ENCODE measurements at regions not wholly inside any gene's neighbourhood (a gene's known extent, or its start where the extent isn't known, plus 50 kb on each side); places are given as distances from the start of the nearest gene placed in this dataset.

- no peak overlapping the region for H3K27ac Mint-ChIP-seq (ENCODE audit: unreplicated experiment)
- H3K9me3 Mint-ChIP-seq (ENCODE audit: unreplicated experiment): peaks cover 5% of the 10 kb centered on the region
- peaks cover 5% of the 10 kb centered on the region for H3K4me1 Mint-ChIP-seq (ENCODE audit: low read depth, unreplicated experiment)
- TF ChIP-seq, protein P1, sequence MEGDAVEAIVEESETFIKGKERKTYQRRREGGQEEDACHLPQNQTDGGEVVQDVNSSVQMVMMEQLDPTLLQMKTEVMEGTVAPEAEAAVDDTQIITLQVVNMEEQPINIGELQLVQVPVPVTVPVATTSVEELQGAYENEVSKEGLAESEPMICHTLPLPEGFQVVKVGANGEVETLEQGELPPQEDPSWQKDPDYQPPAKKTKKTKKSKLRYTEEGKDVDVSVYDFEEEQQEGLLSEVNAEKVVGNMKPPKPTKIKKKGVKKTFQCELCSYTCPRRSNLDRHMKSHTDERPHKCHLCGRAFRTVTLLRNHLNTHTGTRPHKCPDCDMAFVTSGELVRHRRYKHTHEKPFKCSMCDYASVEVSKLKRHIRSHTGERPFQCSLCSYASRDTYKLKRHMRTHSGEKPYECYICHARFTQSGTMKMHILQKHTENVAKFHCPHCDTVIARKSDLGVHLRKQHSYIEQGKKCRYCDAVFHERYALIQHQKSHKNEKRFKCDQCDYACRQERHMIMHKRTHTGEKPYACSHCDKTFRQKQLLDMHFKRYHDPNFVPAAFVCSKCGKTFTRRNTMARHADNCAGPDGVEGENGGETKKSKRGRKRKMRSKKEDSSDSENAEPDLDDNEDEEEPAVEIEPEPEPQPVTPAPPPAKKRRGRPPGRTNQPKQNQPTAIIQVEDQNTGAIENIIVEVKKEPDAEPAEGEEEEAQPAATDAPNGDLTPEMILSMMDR (IDR thresholded peaks at IDR 0.05; ENCODE audit: partially characterized antibody, unreplicated experiment): no peak
- no peaks in the 10 kb centered on the region for H3K36me3 Mint-ChIP-seq (ENCODE audit: unreplicated experiment)
- DNase-seq: no peak
- peaks cover 9% of the 10 kb centered on the region for H3K27me3 Mint-ChIP-seq (ENCODE audit: unreplicated experiment)
- H3K4me3 Mint-ChIP-seq (ENCODE audit: unreplicated experiment): no peak overlapping the region
Measured at GRCh38 chr20:56843386-56843785, 214.3 kb downstream of the TFAP2C start.

DNA sequence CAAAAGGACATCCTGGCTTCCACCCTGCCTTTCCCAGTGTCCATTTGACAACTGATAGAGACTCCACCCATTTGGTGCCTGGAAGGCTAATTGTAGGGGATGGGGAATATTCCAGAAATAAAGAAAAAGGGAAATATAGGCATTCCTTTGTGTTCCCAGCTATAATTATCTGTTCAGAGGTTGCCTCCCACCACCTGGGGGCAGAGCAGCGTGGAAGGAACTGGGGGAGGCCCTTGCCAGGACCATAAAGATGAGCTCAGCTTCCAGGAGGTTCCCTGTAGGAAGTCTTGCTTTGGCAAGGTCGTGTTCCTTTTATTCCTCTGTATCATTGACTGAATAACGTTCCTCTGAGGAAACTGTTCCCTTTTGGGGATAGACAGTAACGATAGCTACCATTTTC lies 214.7 kb downstream of the TFAP2C start:
- Mint-ChIP-seq H3K4me3 (ENCODE audit: unreplicated experiment) (no peak overlapping the region), H3K9me3 (ENCODE audit: unreplicated experiment) (peaks cover 6% of the 10 kb centered on the region), H3K36me3 (ENCODE audit: unreplicated experiment) (no peaks in the 10 kb centered on the region), H3K27me3 (ENCODE audit: unreplicated experiment) (peaks cover 7% of the 10 kb centered on the region), H3K4me1 (ENCODE audit: low read depth, unreplicated experiment) (peaks cover 5% of the 10 kb centered on the region), H3K27ac (ENCODE audit: unreplicated experiment) (no peak overlapping the region)
- TF ChIP-seq, protein P1 (IDR thresholded peaks at IDR 0.05; ENCODE audit: partially characterized antibody, unreplicated experiment): no peak
- no peak for DNase-seq

GRCh38 chr20:56845546-56846086 lies 216.5 kb downstream of the TFAP2C start:
- DNase-seq: no peak
- H3K4me3 Mint-ChIP-seq (ENCODE audit: unreplicated experiment): no peak overlapping the region

GRCh38 chr20:56848561-56848960 lies 219.5 kb downstream of the TFAP2C start:
- H3K9me3 Mint-ChIP-seq (ENCODE audit: unreplicated experiment): peaks cover 5% of the 10 kb centered on the region
- H3K27ac Mint-ChIP-seq (ENCODE audit: unreplicated experiment): no peak overlapping the region
- TF ChIP-seq, protein P1 (IDR thresholded peaks at IDR 0.05; ENCODE audit: partially characterized antibody, unreplicated experiment): no peak
- peaks cover 5% of the 10 kb centered on the region for H3K4me1 Mint-ChIP-seq (ENCODE audit: low read depth, unreplicated experiment)
- H3K36me3 Mint-ChIP-seq (ENCODE audit: unreplicated experiment): no peaks in the 10 kb centered on the region
- DNase-seq: no peak
- H3K4me3 Mint-ChIP-seq (ENCODE audit: unreplicated experiment): no peak overlapping the region
- peaks cover 2% of the 10 kb centered on the region for H3K27me3 Mint-ChIP-seq (ENCODE audit: unreplicated experiment)

More at GRCh38 chr20:56845546-56846086, 216.5 kb downstream of the TFAP2C start:
- Mint-ChIP-seq H3K27me3 (ENCODE audit: unreplicated experiment) (peaks cover 3% of the 10 kb centered on the region), H3K9me3 (ENCODE audit: unreplicated experiment) (peaks cover 6% of the 10 kb centered on the region), H3K4me1 (ENCODE audit: low read depth, unreplicated experiment) (peaks cover 5% of the 10 kb centered on the region), H3K27ac (ENCODE audit: unreplicated experiment) (no peak overlapping the region), H3K36me3 (ENCODE audit: unreplicated experiment) (no peaks in the 10 kb centered on the region)
- TF ChIP-seq, protein P1 (IDR thresholded peaks at IDR 0.05; ENCODE audit: partially characterized antibody, unreplicated experiment): no peak

GRCh38 chr20:56851552-56851951 lies 222.4 kb downstream of the TFAP2C start:
- TF ChIP-seq, protein P1 (IDR thresholded peaks at IDR 0.05; ENCODE audit: partially characterized antibody, unreplicated experiment): no peak

More at GRCh38 chr20:56851552-56851951, 222.4 kb downstream of the TFAP2C start:
- no peak overlapping the region for H3K4me3 Mint-ChIP-seq (ENCODE audit: unreplicated experiment)
- no peaks in the 10 kb centered on the region for H3K36me3 Mint-ChIP-seq (ENCODE audit: unreplicated experiment)
- H3K27me3 Mint-ChIP-seq (ENCODE audit: unreplicated experiment): peaks cover 5% of the 10 kb centered on the region
- DNase-seq: no peak
- H3K27ac Mint-ChIP-seq (ENCODE audit: unreplicated experiment): no peak overlapping the region
- peaks cover 8% of the 10 kb centered on the region for H3K9me3 Mint-ChIP-seq (ENCODE audit: unreplicated experiment)
- H3K4me1 Mint-ChIP-seq (ENCODE audit: low read depth, unreplicated experiment): peaks cover 3% of the 10 kb centered on the region

Data from glutamatergic neuron (in vitro differentiated cells).